Rectal smooth muscle tissue (tissue), 1 donor: ENCODE measurements at regions not wholly inside any gene's neighbourhood (a gene's known extent, or its start where the extent isn't known, plus 50 kb on each side); places are given as distances from the start of the nearest gene placed in this dataset.

ENCODE experiments used
- H3K27ac ChIP-seq: one replicate; pipeline ENCODE4 v1.7.0; 2013; ENCODE audit warnings: low read depth, low read length, inconsistent platforms
- H3K27me3 ChIP-seq: one replicate; pipeline ENCODE4 v1.7.0; 2013; ENCODE audit warnings: low read length; ENCODE audit not compliant: control insufficient read depth, insufficient read depth
- H3K36me3 ChIP-seq: one replicate; pipeline ENCODE4 v1.7.0; 2013; ENCODE audit warnings: low read length; ENCODE audit not compliant: control insufficient read depth, insufficient read depth
- H3K4me1 ChIP-seq: one replicate; pipeline ENCODE4 v1.7.0; 2013; ENCODE audit warnings: low read length; ENCODE audit not compliant: control insufficient read depth, insufficient read depth
- H3K4me3 ChIP-seq: one replicate; pipeline ENCODE4 v1.7.0; 2013; ENCODE audit warnings: low read length
- H3K9ac ChIP-seq: one replicate; pipeline ENCODE4 v1.7.0; 2013; ENCODE audit warnings: low read length

- Histone ChIP-seq H3K9ac (no peak overlapping the region), H3K4me3 (no peak overlapping the region), H3K4me1 (no peaks in the 10 kb centered on the region), H3K36me3 (no peaks in the 10 kb centered on the region), H3K27me3 (no peaks in the 10 kb centered on the region), H3K27ac (no peak overlapping the region)
Observed at GRCh38 chr5:23216345-23216744, 291.1 kb upstream of the PRDM9 start.

GRCh38 chr5:23208959-23209431 lies 298.4 kb upstream of the PRDM9 start:
- H3K27ac ChIP-seq, result no peak overlapping the region
- no peak overlapping the region for H3K4me3 ChIP-seq
- no peaks in the 10 kb centered on the region for H3K36me3 ChIP-seq

GRCh38 chr5:23204111-23204510 lies 303.3 kb upstream of the PRDM9 start:
- H3K4me1 ChIP-seq, result no peaks in the 10 kb centered on the region
- no peak overlapping the region for H3K4me3 ChIP-seq
- no peak overlapping the region for H3K27ac ChIP-seq
- H3K36me3 ChIP-seq, result no peaks in the 10 kb centered on the region
- no peak overlapping the region for H3K9ac ChIP-seq
- no peaks in the 10 kb centered on the region for H3K27me3 ChIP-seq

More at GRCh38 chr5:23208959-23209431, 298.4 kb upstream of the PRDM9 start:
- Histone ChIP-seq H3K9ac (no peak overlapping the region), H3K27me3 (no peaks in the 10 kb centered on the region), H3K4me1 (no peaks in the 10 kb centered on the region)

GRCh38 chr5:23169660-23170416 lies 316.7 kb upstream of the CDH12 start:
- Histone ChIP-seq H3K27ac (no peak overlapping the region), H3K36me3 (no peaks in the 10 kb centered on the region), H3K4me1 (no peaks in the 10 kb centered on the region), H3K9ac (no peak overlapping the region), H3K27me3 (no peaks in the 10 kb centered on the region), H3K4me3 (no peak overlapping the region)

- no peaks in the 10 kb centered on the region for H3K27me3 ChIP-seq
- no peaks in the 10 kb centered on the region for H3K36me3 ChIP-seq
- H3K4me3 ChIP-seq, result no peak overlapping the region
- H3K9ac ChIP-seq, result no peak overlapping the region
- H3K4me1 ChIP-seq, result no peaks in the 10 kb centered on the region
- H3K27ac ChIP-seq, result no peak overlapping the region
Observed at GRCh38 chr5:23164971-23165370, 311.8 kb upstream of the CDH12 start.

GRCh38 chr5:23158179-23158578 lies 305.0 kb upstream of the CDH12 start:
- Histone ChIP-seq H3K9ac (no peak overlapping the region), H3K4me3 (no peak overlapping the region), H3K27me3 (no peaks in the 10 kb centered on the region), H3K27ac (no peak overlapping the region), H3K36me3 (no peaks in the 10 kb centered on the region), H3K4me1 (no peaks in the 10 kb centered on the region)

- no peak overlapping the region for H3K27ac ChIP-seq
- H3K4me3 ChIP-seq, result no peak overlapping the region
- H3K36me3 ChIP-seq, result no peaks in the 10 kb centered on the region
- no peak overlapping the region for H3K9ac ChIP-seq
- no peaks in the 10 kb centered on the region for H3K27me3 ChIP-seq
- no peaks in the 10 kb centered on the region for H3K4me1 ChIP-seq
Observed at GRCh38 chr5:23157716-23158115, 304.6 kb upstream of the CDH12 start.

GRCh38 chr5:23157169-23157568 lies 304.0 kb upstream of the CDH12 start:
- H3K4me1 ChIP-seq, result no peaks in the 10 kb centered on the region
- no peak overlapping the region for H3K27ac ChIP-seq
- no peak overlapping the region for H3K9ac ChIP-seq
- no peak overlapping the region for H3K4me3 ChIP-seq
- H3K36me3 ChIP-seq, result no peaks in the 10 kb centered on the region
- no peaks in the 10 kb centered on the region for H3K27me3 ChIP-seq

GRCh38 chr5:23147625-23148024 lies 294.5 kb upstream of the CDH12 start:
- Histone ChIP-seq H3K27me3 (no peaks in the 10 kb centered on the region), H3K9ac (no peak overlapping the region), H3K4me1 (no peaks in the 10 kb centered on the region)

GRCh38 chr5:23146183-23146582 lies 293.0 kb upstream of the CDH12 start:
- Histone ChIP-seq H3K9ac (no peak overlapping the region), H3K4me1 (no peaks in the 10 kb centered on the region), H3K27me3 (no peaks in the 10 kb centered on the region), H3K36me3 (no peaks in the 10 kb centered on the region), H3K4me3 (no peak overlapping the region), H3K27ac (no peak overlapping the region)

More at GRCh38 chr5:23147625-23148024, 294.5 kb upstream of the CDH12 start:
- Histone ChIP-seq H3K4me3 (no peak overlapping the region), H3K27ac (no peak overlapping the region), H3K36me3 (no peaks in the 10 kb centered on the region)

GRCh38 chr5:23139338-23140171 lies 286.4 kb upstream of the CDH12 start:
- H3K9ac ChIP-seq, result no peak overlapping the region
- no peaks in the 10 kb centered on the region for H3K27me3 ChIP-seq
- H3K4me1 ChIP-seq, result no peaks in the 10 kb centered on the region

GRCh38 chr5:23136958-23137357 lies 283.8 kb upstream of the CDH12 start:
- no peaks in the 10 kb centered on the region for H3K36me3 ChIP-seq
- no peaks in the 10 kb centered on the region for H3K27me3 ChIP-seq
- no peak overlapping the region for H3K27ac ChIP-seq
- no peaks in the 10 kb centered on the region for H3K4me1 ChIP-seq
- H3K4me3 ChIP-seq, result no peak overlapping the region
- H3K9ac ChIP-seq, result no peak overlapping the region

More at GRCh38 chr5:23139338-23140171, 286.4 kb upstream of the CDH12 start:
- Histone ChIP-seq H3K27ac (no peak overlapping the region), H3K36me3 (no peaks in the 10 kb centered on the region), H3K4me3 (no peak overlapping the region)
